Stimulated activated CD4-positive, alpha-beta T cell treated with anti-CD3 and anti-CD28 coated beads, Interleukin-2, amount 100 ng/mL, for 48 hours (primary cell): ENCODE measurements at regions not wholly inside any gene's neighbourhood (a gene's known extent, or its start where the extent isn't known, plus 50 kb on each side); places are given as distances from the start of the nearest gene placed in this dataset.
"Not testable (repeated sequence)": the region's sequence is repeated elsewhere in the genome, so short reads cannot be mapped to it uniquely, and the experiment has no call there.

Experiments
- DNase-seq, 2 donors: peaks; one replicate each; pipeline ENCODE4 v3.0.0-alpha.2; 2020

DNA sequence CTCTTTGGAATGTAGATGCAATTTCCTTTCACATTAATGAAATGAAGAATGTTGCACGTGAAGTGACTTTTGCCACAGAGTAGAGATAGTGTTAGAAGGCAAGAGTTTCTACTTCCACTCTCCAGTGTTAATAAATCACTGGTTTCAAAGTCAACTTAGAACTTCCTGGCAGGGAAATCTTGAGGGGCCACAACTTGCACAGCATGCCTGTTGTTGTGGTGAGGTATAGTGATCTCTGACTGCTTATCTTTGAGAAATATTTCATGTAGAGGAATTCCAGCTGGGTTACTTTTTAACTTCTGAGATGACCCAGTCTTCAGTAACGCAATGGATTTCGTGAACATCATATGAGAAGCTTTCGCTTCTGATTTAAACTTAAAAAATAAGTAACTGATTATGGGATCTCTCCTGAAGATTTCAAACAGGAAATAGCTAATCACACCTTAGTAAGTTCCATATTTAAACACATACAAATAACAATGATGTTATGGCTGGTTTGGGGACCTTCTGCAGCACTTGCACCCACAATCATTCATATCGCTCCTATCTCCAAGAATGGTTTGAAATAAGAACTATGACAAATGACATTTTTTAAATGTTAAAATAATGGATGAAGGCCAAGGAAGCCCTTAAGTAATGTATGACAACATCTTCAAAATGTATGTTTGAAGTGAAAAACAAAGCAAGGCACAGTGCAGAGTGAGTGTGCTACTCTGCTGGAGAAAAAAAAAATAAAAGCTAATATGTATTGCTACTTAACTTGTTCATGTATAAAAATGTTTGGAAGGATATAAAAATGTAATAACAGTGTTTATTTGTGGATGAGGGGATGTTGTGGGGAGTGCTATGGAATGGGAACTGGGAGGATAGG is 726.5 kb upstream of the NECTIN3 start:
- no peak for DNase-seq

DNA sequence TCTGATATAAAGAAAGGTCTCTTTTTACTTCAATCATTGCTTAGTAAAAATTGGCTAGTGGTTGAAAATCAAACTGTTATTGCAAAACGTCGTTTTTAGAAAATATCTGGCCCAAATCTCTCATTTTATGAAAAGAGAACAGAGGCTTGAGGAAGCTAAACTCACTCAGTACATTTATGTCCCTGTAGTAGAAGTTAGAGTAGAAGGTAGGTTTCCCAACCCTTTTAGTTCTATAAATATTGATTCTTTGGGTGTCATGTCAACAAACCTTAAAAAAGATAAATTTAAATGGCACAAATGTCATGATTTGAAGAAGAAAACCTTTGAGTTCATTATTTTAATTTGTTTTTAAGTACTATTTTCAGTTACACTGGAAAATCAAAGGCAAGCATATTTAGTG is 722.3 kb upstream of the NECTIN3 start:
- DNase-seq: no peak

DNA sequence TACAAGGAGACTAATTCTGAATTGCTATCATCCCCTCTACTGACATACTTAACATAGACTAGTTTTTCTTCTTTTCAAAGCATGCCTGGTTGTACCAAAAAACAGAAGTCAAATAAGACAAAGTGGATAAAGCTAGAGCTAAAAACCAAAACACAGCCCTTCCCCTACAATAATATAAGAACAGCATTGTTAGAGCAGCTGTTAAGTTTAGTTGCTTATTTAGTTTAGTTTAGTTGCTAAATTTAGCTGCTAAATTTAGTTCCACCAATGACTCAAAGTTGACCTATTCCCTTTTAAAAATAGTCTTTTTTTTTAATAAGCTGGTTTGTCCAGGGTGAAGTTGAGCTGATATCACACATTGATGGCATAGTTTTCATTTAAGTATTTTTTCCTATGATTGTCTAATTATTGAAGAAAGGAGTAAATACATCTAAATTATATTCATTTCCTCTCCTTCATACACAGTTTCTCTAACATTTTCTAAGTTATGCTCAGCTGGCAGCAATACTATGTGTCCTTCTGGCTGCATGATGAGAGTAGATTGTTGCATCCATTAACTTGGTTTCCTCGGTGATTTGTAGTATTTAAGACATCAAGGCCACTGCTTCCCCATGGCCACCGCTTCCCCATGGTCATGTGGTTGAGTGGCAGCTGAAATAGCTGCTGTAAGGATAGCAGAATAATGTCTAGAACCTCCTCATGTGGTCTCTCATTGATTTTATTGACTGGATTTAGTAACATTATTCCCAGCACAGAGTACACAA is 718.6 kb upstream of the NECTIN3 start:
- no peak for DNase-seq

DNA sequence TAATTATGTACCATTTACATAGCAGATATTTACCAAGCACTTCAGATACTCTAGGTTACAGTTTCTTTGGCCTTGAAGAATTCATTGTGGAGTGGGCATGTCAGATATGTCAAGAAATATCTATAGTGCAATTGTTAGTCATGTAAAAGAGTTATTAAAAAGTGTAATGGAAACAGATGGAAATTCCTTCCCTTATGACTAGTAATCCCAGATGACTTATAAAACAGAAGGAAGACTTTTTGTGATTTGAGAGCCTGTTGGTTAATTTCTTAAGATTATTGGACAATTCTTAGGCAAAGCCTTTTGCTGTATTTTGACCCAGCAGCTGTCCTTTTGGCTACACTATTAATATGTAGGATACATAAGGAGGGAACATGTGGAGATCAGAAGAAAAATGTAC is 708.9 kb upstream of the NECTIN3 start:
- DNase-seq: no peak

DNA sequence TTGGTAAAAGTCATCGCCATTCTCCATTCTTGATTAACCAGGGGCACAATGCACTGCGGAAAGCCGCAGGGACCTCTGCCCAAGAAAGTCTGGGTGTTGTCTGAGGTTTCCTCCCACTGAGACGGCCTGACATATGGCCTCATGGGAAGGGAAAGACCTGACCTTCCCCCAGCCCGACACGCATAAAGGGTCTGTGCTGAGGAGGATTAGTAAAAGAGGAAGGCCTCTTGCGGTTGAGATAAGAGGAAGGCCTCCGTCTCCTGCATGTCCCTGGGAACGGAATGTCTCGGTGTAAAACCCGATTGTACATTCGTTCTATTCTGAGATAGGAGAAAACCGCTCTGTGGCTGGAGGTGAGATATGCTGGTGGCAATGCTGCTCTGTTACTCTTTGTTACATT is 704.3 kb upstream of the NECTIN3 start:
- not testable (repeated sequence) for DNase-seq

GRCh38 chr3:110375751-110376518 is 695.7 kb upstream of the NECTIN3 start:
- DNase-seq: no peak

- no peak for DNase-seq
Measured at GRCh38 chr3:110378481-110378880, 693.1 kb upstream of the NECTIN3 start.

DNA sequence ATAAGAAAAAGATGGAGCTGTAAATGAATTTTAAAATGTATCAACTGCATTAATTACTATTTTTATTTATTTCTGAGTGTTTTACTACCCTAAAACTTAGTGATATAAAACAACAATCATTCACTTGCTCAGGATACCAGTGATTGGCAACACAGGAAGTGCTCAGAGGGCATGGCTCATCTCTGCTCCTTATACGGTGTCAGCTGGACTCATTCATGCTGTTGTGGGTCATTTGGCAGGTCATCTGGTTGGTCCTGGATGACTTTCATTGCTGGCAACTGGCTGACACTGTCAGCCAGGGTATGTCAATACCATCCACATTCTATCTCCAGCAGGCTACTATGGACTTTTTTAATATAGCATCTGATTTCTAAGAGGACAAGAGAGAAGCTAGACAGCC is 689.6 kb upstream of the NECTIN3 start:
- no peak for DNase-seq

- DNase-seq: no peak
Measured at GRCh38 chr3:110383356-110383755, 688.3 kb upstream of the NECTIN3 start.

DNA sequence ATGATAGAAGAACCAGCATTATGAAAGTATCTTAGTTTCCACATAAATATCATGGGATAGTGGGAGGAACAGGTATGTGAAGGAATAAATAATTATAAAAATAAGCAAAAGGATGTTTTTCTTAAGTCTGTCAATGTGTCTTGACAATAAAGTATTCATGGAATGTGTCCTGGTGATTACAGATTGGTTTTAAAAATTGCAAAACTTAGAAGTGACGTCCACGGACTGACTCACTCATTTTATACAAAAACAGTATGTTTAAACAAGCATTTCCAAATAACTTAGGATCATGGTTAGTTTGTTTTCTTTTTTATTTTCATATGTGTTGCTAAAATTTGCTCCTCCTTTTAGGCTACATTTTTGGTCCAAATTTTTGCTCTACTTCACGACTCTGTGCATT is 687.0 kb upstream of the NECTIN3 start:
- DNase-seq: no peak

DNA sequence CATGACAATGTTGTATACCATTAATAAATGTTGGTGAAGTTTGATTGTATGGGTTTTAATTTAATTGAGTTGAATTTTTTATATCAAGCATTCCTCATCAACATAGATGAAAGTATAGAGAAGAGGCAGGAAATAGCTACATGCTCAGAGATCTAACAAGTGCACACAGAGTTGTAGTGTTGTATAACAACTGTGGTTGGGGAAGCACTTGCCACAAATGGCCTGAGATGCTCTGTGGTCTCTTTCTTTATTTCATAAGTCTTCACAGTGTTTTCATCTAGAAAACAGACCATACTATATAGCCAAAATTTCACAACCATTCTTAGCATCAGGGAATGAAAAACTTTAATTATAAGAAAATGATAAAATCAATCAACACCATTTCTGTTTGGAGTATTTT is 682.6 kb upstream of the NECTIN3 start:
- DNase-seq: no peak

DNA sequence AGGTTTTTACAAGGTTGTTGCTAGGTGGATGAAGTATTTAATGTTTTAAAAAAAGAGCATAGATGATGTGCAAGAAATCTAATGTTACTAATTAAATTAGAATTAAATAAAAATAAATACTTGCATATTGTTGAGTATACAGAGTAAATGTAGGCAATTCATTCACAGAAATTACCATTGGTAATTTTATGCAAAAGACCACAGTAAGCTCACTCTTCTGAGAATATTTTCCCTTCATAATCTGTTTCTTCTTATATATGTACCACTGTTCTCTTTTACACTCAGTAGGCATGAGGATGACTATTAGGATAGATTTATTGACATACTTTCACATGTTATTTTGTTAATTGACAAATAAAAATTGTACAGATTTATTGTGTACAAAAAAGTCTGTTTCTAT is 681.2 kb upstream of the NECTIN3 start:
- no peak for DNase-seq

DNA sequence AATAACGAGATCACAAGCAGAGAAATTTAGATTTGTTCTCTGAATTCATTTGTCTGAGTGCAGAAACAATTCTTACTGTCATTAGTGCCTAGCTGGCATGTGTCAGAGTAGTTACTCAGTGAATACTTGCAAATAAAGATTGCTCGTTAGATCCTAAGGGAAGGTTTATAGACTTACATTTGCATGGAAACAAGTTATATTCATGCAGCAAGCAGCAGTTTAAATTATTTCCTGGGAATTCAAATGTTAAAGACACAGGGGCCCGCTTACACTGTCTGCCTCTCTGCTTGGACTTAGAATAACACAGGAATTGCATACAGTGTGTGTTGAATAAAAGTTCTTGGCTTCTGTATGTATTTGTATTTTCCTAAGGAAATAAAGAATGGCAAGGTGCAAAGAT is 680.6 kb upstream of the NECTIN3 start:
- DNase-seq: no peak

DNA sequence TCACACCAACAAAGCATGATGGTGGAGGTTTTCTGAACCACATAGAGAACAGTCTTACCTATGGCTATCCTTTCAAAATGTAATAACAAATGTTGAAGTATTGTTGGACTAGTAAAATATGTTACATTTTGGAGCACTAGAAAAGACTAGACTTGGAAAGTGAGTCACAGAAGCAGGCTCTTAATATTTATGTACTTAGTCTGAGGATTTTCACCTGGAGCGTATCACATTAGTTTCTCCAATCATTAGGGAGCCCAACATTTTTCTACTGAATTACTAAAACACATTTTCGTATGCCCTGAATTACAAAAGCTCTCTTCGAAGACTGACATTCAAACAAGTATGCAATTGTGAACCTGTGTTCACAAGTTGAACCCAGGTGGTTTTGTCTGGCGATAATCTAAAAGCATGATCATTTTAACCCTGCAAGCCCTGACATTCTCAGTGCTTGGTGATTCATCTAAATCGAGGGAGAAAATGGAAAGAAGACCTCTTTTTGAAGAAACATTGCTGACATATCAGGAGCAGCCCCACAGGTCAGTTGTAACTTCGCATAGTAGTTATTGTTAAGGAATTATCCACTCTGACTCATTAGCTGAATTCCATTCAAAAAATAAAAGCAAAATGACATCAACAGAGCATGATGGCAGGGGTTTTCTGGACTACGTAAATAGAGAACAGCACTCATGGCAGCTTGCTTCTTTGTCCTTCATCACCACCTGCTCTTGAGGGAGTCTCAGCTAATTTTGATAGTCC is 679.8 kb upstream of the NECTIN3 start:
- no peak for DNase-seq

- DNase-seq: no peak
Measured at GRCh38 chr3:110393941-110394340, 677.7 kb upstream of the NECTIN3 start.

GRCh38 chr3:110397115-110397514 is 674.5 kb upstream of the NECTIN3 start:
- DNase-seq: no peak

DNA sequence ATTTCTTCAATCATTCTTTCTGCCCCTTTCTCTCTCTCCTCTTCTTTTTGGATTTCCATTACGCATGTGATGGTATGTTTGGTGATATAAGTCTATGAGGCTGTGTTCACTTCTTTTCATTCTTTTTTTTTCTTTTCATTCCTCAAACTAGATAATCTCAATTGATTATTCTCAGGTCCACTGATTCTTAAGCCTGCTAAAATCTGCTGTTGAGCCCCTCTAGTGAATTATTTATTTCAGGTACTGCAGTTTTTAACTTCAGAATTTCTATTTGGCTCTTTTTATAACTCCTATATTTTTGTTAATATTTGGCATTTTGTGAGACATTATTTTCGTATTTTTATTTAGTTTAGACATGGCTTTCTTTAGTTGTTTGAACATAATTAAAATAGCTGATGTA is 671.3 kb upstream of the NECTIN3 start:
- DNase-seq: no peak

- DNase-seq: no peak
Measured at GRCh38 chr3:110405830-110406585, 665.6 kb upstream of the NECTIN3 start.

DNA sequence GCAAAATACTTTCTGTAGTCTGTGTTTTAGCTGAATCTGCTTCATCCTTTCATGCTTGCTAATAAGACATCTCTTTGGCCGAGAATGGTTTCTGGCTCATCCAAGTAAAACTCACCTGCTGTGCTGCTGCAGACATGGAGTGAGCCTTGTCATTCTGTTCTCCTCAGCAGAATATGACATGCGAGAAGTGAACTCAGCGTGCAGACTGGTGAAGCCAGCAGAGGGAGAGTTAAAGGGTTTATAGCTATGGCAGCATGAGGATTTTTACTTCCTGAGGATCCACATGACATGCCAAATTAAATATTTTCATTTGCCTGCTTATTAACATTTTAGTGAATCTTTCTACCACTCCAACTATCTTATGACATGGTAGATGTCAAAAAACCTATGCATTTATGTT is 658.4 kb upstream of the NECTIN3 start:
- DNase-seq: no peak

- DNase-seq: no peak
Measured at GRCh38 chr3:110413807-110414748, 657.5 kb upstream of the NECTIN3 start.

DNA sequence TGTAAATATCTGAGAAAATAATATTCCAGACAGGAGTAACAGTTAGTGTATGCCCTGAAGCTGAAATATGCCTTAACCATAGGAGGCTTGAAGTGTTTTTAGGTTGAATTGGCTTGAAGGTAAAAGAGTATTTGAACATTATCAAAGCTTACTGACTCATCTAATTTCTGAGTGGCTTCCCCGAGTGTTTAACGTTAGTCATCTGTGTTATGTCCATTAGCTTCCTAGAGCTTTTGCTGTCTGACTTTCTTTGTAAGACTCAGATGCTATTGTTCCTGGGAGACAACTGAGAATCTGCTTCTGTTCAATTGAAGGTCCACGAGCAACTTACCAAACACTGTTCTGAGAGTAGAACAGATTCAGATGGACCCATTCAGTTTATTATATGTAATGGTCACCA is 656.8 kb upstream of the NECTIN3 start:
- DNase-seq: no peak
